SK-N-SH (cell line): ENCODE measurements at regions not wholly inside any gene's neighbourhood (a gene's known extent, or its start where the extent isn't known, plus 50 kb on each side); places are given as distances from the start of the nearest gene placed in this dataset.
A peak's percentile ranks its signal among the peaks of the same experiment; 100 is the strongest.

Experiments used
- CTCF ChIA-PET: fragments of 300-600, 350-600 bp; formaldehyde crosslinking; extraction: SDS; loops from one replicate; lab custom pipeline; 2021; lab: Yijun Ruan, JAX
- POLR2A ChIA-PET: fragments of 350-600 bp; sonication (Branson Sonifier 250); formaldehyde crosslinking; extraction: SDS; loops from one replicate; lab custom pipeline; 2020; ENCODE audit warnings: antibody characterized with exemption, inconsistent platforms; lab: Yijun Ruan, JAX
- DNase-seq: peaks from one replicate; pipeline ENCODE4 v3.0.0; 2012
- H2AFZ ChIP-seq: fragments of 200-600 bp; sonication (generic); 2 replicates; pipeline ENCODE4 v1.8.1; 2016; ENCODE audit warnings: antibody characterized with exemption, mild to moderate bottlenecking, low read depth
- H3F3A ChIP-seq: fragments of 200-600 bp; sonication (generic); replicated peaks from 2 replicates; pipeline ENCODE3; 2016; ENCODE audit warnings: antibody characterized with exemption, mild to moderate bottlenecking; ENCODE audit not compliant: insufficient read depth
- H3K27ac ChIP-seq, 2 experiments: fragments of 200-500 bp in 1 of 2; fragments of 200-600 bp in 1 of 2; sonication (Bioruptor generic) in 1 of 2; sonication (generic), shearing (Covaris generic) in 1 of 2; 2 replicates each; pipeline versions ENCODE4 v1.5.1 to v1.6.1; 2014 to 2016; ENCODE audit warnings: low read depth in 2 of 2, inconsistent platforms in 1 of 2, low read length in 1 of 2, mild to moderate bottlenecking in 1 of 2, mixed read lengths in 1 of 2
- H3K27me3 ChIP-seq: fragments of 200-600 bp; sonication (generic), shearing (Covaris generic); 2 replicates; pipeline ENCODE4 v1.6.1; 2016; ENCODE audit warnings: mixed run types; ENCODE audit not compliant: insufficient read depth
- H3K36me3 ChIP-seq, 2 experiments: fragments of 200-500 bp in 1 of 2; fragments of 200-600 bp in 1 of 2; sonication (Bioruptor generic) in 1 of 2; sonication (generic) in 1 of 2; replicated peaks in 1 of 2; 2 replicates each; pipeline versions ENCODE3 to v1.5.1; 2014 to 2016; ENCODE audit warnings: low read length in 1 of 2, mild to moderate bottlenecking in 1 of 2; ENCODE audit not compliant: insufficient read depth in 2 of 2, control insufficient read depth in 1 of 2
- H3K4me1 ChIP-seq, 2 experiments: fragments of 200-500 bp in 1 of 2; fragments of 200-600 bp in 1 of 2; sonication (Bioruptor generic) in 1 of 2; sonication (generic), shearing (Covaris generic) in 1 of 2; 2 replicates each; pipeline versions ENCODE4 v1.5.1 to v1.6.1; 2014 to 2016; ENCODE audit warnings: low read depth in 1 of 2, low read length in 1 of 2, mixed run types in 1 of 2; ENCODE audit not compliant: insufficient read depth in 2 of 2, control insufficient read depth in 1 of 2
- H3K4me2 ChIP-seq: fragments of 200-600 bp; sonication (generic), shearing (Covaris generic); 2 replicates; pipeline ENCODE4 v1.6.1; 2017; ENCODE audit warnings: mixed run types
- H3K4me3 ChIP-seq, 2 experiments: fragments of 200-500 bp in 1 of 2; fragments of 200-600 bp in 1 of 2; sonication (Bioruptor generic) in 1 of 2; sonication (generic), shearing (Covaris generic) in 1 of 2; 2 replicates each; pipeline versions ENCODE4 v1.5.1 to v1.8.1; 2014 to 2016; ENCODE audit warnings: low read depth in 2 of 2, inconsistent platforms in 1 of 2, low read length in 1 of 2, mild to moderate bottlenecking in 1 of 2, mixed read lengths in 1 of 2, moderate library complexity in 1 of 2
- H3K79me2 ChIP-seq: fragments of 200-600 bp; sonication (generic); 2 replicates; pipeline ENCODE4 v1.8.1; 2017; ENCODE audit warnings: mild to moderate bottlenecking; ENCODE audit not compliant: insufficient read depth
- H3K9ac ChIP-seq: fragments of 200-600 bp; sonication (generic); 2 replicates; pipeline ENCODE4 v1.6.1; 2017; ENCODE audit warnings: mixed run types
- H3K9me2 ChIP-seq: fragments of 200-600 bp; sonication (generic); 2 replicates; pipeline ENCODE4 v1.6.1; 2017; ENCODE audit warnings: mixed run types
- H3K9me3 ChIP-seq: fragments of 200-600 bp; sonication (generic); 2 replicates; pipeline ENCODE4 v1.6.1; 2017; ENCODE audit warnings: mixed run types, mild to moderate bottlenecking, moderate library complexity
- H4K20me1 ChIP-seq: fragments of 200-600 bp; sonication (generic); 2 replicates; pipeline ENCODE4 v1.6.1; 2017; ENCODE audit warnings: mild to moderate bottlenecking, mixed run types; ENCODE audit not compliant: insufficient read depth
- CHD2 ChIP-seq: fragments of 150-350 bp; IDR thresholded peaks from 2 replicates; pipeline ENCODE4 v1.6.1; 2018; ENCODE audit warnings: low read length; ENCODE audit not compliant: partially characterized antibody
- CTCF ChIP-seq: fragments of 200-600 bp; sonication (generic); IDR thresholded peaks from 2 replicates; pipeline ENCODE4 v1.6.1; 2017; ENCODE audit warnings: antibody characterized with exemption, mild to moderate bottlenecking, moderate library complexity
- EZH2phosphoT487 ChIP-seq: fragments of 200-600 bp; sonication (generic); IDR thresholded peaks from 2 replicates; pipeline ENCODE4 v1.6.1; 2017; ENCODE audit warnings: low read depth, mixed run types, mild to moderate bottlenecking, antibody characterized with exemption, moderate library complexity, borderline replicate concordance
- FOXM1 ChIP-seq: IDR thresholded peaks from 2 replicates; pipeline ENCODE4 v1.4.0; 2012; ENCODE audit warnings: low read depth, mild to moderate bottlenecking
- GABPA ChIP-seq: IDR thresholded peaks from 2 replicates; pipeline ENCODE4 v1.4.0; 2012; ENCODE audit warnings: low read depth, mild to moderate bottlenecking
- GATA2 ChIP-seq: sonication (generic); formaldehyde crosslinking; IDR thresholded peaks from 2 replicates; pipeline ENCODE4 v1.5.0; 2020; ENCODE audit warnings: mild to moderate bottlenecking, missing genetic modification reagents
- JUND ChIP-seq: IDR thresholded peaks from 2 replicates; pipeline ENCODE4 v1.4.0; 2012
- NFIC ChIP-seq: IDR thresholded peaks from 2 replicates; pipeline ENCODE4 v1.4.0; 2012; ENCODE audit warnings: borderline replicate concordance
- NRF1 ChIP-seq: IDR thresholded peaks from 2 replicates; pipeline ENCODE4 v1.6.1; 2012; ENCODE audit warnings: low read depth, mild to moderate bottlenecking, low read length
- RAD21 ChIP-seq: IDR thresholded peaks from 2 replicates; pipeline ENCODE4 v1.6.1; 2012; ENCODE audit warnings: mild to moderate bottlenecking, low read length
- TCF12 ChIP-seq: IDR thresholded peaks from 2 replicates; pipeline ENCODE4 v1.4.0; 2012
- ZBTB33 ChIP-seq: IDR thresholded peaks from 2 replicates; pipeline ENCODE4 v1.4.0; 2012; ENCODE audit warnings: low read depth, borderline replicate concordance
- WGBS: methylation state at CpG from one replicate; pipeline ENCODE4 v1.1.6; 2017; ENCODE audit warnings: low lambda C conversion rate; 5-methylcytosine and 5-hydroxymethylcytosine counted together
- TF ChIP-seq, protein P1 (sequence below): IDR thresholded peaks from 2 replicates; pipeline ENCODE4 v1.6.1; 2012; ENCODE audit warnings: mild to moderate bottlenecking, low read depth, low read length, moderate library complexity
- TF ChIP-seq, protein P2 (sequence below): fragments of 150-350 bp; IDR thresholded peaks from 2 replicates; pipeline ENCODE4 v1.6.1; 2017; ENCODE audit warnings: antibody characterized with exemption, low read length, low read depth, borderline replicate concordance

- POLR2A ChIA-PET, result no interaction called here
- no peaks in the 10 kb centered on the region for H3K79me2 ChIP-seq
- no peaks in the 10 kb centered on the region for H3K36me3 ChIP-seq
- CTCF ChIA-PET, result interaction anchor here (0.7 to 1.2 kb wide), 4 partner anchors 44 to 378 kb away, joined by 3 read pairs; no protein-coding TSS in a partner anchor
- H3K9ac ChIP-seq, result no peak overlapping the region
- H3K9me2 ChIP-seq, result no peaks in the 10 kb centered on the region
- H3K27me3 ChIP-seq, result peaks cover 9% of the 10 kb centered on the region
- H3K4me1 ChIP-seq, result peaks cover 0 to 8% of the 10 kb centered on the region in 2 experiments; a peak in 2 of 4 replicates
- WGBS, result 30% methylated on average over 8 of the region's 8 CpGs
- no peaks in the 10 kb centered on the region for H4K20me1 ChIP-seq
- no peaks in the 10 kb centered on the region for H3F3A ChIP-seq
- no peak overlapping the region for H3K27ac ChIP-seq
- H2AFZ ChIP-seq, result no peak overlapping the region
- no peak for TF ChIP-seq CHD2
- peak; percentile 45 for TF ChIP-seq RAD21
- TF ChIP-seq CTCF, result 0 out of 2 replicates have a peak, but pooled peaks have one; percentile 19
- no peak for TF ChIP-seq ZBTB33
- TF ChIP-seq, all 33 proteins: peak for 2
- no peaks in the 10 kb centered on the region for H3K9me3 ChIP-seq
- peak; percentile 11 for DNase-seq
- no peak overlapping the region for H3K4me2 ChIP-seq
- no peak overlapping the region for H3K4me3 ChIP-seq
Observed at GRCh38 chr3:16658004-16658924, 53.0 kb upstream of the DAZL start.

DNA sequence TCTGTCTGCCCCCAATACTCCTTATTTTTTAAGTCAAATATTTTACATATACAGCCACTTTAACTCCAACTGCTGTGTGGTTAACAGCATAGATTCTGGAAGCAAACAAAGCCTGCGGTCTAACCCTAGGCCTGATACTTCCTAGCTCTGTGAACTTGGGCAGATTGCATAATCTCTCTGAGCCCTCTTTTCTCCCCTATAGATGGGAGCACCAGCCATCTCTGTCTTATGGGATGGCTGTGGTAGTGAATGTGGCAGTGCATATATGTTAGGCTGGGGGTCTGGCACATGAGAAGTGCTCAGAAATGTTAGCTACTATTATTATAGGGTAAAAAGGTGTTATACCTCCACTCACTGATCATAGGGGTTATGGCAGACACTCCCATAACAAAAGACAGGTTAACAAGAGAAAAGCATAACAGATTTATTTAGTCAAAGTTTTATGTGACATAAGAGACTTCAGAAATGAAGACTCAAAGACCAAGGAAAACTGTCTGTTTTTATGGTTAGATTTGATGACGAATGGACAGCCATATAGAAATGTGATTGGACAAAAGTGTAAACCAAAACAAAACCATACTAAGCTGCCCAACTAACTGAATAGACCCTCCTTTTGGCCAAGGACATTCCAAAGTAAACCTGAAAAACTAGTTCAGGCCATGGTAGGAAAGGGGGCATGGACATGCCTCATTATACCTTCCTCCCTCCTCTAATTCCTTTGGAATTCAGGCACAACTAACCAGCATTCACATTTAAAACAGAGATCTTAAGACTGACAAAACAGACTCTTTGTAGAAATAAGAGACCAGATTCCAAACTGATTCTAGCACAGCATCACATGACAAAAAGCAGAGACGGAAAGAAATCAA lies 53.9 kb upstream of the DAZL start:
- H4K20me1 ChIP-seq, result no peaks in the 10 kb centered on the region
- ChIA-PET CTCF (interaction anchor here (1.2 kb wide), 1 partner anchor 63 kb away, joined by 3 read pairs; no protein-coding TSS in a partner anchor), POLR2A (no interaction called here)
- H3K9me2 ChIP-seq, result no peaks in the 10 kb centered on the region
- no peaks in the 10 kb centered on the region for H3K9me3 ChIP-seq
- H3K4me3 ChIP-seq, result no peak overlapping the region
- DNase-seq, result no peak
- H3F3A ChIP-seq, result no peaks in the 10 kb centered on the region
- no peak overlapping the region for H3K4me2 ChIP-seq
- TF ChIP-seq JUND (no peak), TCF12 (no peak), EZH2phosphoT487 (no peak), NRF1 (no peak), CHD2 (no peak), GATA2 (no peak), NFIC (no peak), GABPA (no peak), FOXM1 (no peak)
- TF ChIP-seq, protein P1, sequence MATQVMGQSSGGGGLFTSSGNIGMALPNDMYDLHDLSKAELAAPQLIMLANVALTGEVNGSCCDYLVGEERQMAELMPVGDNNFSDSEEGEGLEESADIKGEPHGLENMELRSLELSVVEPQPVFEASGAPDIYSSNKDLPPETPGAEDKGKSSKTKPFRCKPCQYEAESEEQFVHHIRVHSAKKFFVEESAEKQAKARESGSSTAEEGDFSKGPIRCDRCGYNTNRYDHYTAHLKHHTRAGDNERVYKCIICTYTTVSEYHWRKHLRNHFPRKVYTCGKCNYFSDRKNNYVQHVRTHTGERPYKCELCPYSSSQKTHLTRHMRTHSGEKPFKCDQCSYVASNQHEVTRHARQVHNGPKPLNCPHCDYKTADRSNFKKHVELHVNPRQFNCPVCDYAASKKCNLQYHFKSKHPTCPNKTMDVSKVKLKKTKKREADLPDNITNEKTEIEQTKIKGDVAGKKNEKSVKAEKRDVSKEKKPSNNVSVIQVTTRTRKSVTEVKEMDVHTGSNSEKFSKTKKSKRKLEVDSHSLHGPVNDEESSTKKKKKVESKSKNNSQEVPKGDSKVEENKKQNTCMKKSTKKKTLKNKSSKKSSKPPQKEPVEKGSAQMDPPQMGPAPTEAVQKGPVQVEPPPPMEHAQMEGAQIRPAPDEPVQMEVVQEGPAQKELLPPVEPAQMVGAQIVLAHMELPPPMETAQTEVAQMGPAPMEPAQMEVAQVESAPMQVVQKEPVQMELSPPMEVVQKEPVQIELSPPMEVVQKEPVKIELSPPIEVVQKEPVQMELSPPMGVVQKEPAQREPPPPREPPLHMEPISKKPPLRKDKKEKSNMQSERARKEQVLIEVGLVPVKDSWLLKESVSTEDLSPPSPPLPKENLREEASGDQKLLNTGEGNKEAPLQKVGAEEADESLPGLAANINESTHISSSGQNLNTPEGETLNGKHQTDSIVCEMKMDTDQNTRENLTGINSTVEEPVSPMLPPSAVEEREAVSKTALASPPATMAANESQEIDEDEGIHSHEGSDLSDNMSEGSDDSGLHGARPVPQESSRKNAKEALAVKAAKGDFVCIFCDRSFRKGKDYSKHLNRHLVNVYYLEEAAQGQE, result no peak
- TF ChIP-seq, protein P2, sequence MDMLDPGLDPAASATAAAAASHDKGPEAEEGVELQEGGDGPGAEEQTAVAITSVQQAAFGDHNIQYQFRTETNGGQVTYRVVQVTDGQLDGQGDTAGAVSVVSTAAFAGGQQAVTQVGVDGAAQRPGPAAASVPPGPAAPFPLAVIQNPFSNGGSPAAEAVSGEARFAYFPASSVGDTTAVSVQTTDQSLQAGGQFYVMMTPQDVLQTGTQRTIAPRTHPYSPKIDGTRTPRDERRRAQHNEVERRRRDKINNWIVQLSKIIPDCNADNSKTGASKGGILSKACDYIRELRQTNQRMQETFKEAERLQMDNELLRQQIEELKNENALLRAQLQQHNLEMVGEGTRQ, result no peak
- peaks cover 0 to 7% of the 10 kb centered on the region in 2 experiments; a peak in 2 of 4 replicates for H3K4me1 ChIP-seq
- no peak overlapping the region for H2AFZ ChIP-seq
- H3K79me2 ChIP-seq, result no peaks in the 10 kb centered on the region
- peaks cover 3% of the 10 kb centered on the region; the same call in 1 of the 2 replicates for H3K27me3 ChIP-seq
- H3K36me3 ChIP-seq, result no peaks in the 10 kb centered on the region
- no peak overlapping the region for H3K27ac ChIP-seq
- H3K9ac ChIP-seq, result no peak overlapping the region
- WGBS, result 29% methylated on average over 3 of the region's 3 CpGs
